ENCODE measurements at regions not wholly inside any gene's neighbourhood (a gene's known extent, or its start where the extent isn't known, plus 50 kb on each side); places are given as distances from the start of the nearest gene placed in this dataset.

DNA sequence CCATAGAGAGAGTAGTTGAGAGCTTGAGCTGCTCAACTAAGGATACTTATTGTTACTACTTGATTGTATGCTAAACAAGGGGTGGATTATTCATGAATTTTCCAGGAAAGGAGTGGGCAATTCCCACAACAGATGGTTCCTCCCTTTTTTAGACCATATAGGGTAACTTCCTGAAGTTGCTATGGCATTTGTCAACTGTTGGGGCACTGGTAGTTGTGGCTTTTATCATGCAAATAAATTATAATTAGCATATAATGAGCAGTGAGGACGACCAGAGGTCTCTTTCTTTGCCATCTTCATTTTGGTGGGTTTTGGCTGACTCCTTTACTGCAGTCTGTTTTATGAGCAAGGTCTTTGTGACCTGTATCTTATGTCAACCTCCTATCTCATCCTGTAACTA lies 1403.5 kb upstream of the PABPC4L start:
- Mint-ChIP-seq H3K27me3 (no peaks in the 10 kb centered on the region), H3K4me3 (no peak overlapping the region), H3K27ac (no peak overlapping the region), H3K9me3 (no peaks in the 10 kb centered on the region), H3K4me1 (ENCODE audit: low read depth) (no peaks in the 10 kb centered on the region), H3K36me3 (no peaks in the 10 kb centered on the region)
- intact Hi-C loops (cut with micrococcal nuclease): no loop called here
- DNase-seq: no peak
- ChIA-PET POLR2A (no interaction called here), CTCF (no interaction called here)

DNA sequence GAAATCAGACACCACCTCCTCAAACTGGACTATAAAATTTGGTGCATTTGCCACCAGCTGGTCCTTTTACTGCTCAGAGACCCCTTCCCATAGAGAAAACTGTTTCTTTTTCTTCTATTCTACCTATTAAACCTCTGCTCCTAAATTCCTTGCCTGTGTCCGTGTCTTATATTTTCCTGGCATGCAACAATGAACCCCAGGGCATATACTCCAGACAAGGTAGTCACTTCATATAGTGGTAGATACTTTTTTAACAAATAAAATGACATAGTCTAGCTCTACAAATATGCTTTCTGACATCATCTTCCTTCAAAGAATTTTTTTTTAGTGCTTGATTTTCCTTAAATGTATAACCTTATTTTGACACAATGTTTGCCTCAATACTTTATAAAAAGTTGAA lies 1402.9 kb upstream of the PABPC4L start:
- no peak overlapping the region for H3K27ac Mint-ChIP-seq
- POLR2A ChIA-PET: no interaction called here

DNA sequence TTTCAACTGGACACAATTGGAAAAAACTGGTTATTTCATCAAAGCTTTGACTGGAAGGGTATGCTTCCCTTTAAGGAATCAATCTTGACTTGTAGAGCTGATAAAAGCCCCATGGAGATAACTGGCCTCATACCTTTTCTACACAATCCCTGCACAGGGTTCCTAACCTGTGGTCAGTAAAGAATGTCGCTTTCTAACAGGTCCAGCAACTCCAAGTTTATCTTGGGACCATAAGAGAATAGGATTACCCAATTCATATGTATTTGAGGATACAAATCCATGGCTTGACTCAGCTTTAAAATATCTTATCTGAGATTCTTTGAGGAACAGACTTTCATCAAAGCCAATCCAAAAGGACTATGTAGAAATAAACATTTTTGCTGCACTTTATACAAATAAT lies 1399.8 kb upstream of the PABPC4L start:
- no peak for DNase-seq
- ChIA-PET CTCF (no interaction called here), POLR2A (no interaction called here)
- no peak overlapping the region for H3K4me3 Mint-ChIP-seq
- H3K27ac Mint-ChIP-seq: no peak overlapping the region
- H3K9me3 Mint-ChIP-seq: peaks cover 13% of the 10 kb centered on the region
- H3K27me3 Mint-ChIP-seq: no peaks in the 10 kb centered on the region
- no peaks in the 10 kb centered on the region for H3K36me3 Mint-ChIP-seq
- no peaks in the 10 kb centered on the region for H3K4me1 Mint-ChIP-seq (ENCODE audit: low read depth)
- intact Hi-C loops (cut with micrococcal nuclease): no loop called here

More for the DNA sequence above, 1402.9 kb upstream of the PABPC4L start:
- Mint-ChIP-seq H3K36me3 (no peaks in the 10 kb centered on the region), H3K4me1 (ENCODE audit: low read depth) (no peaks in the 10 kb centered on the region), H3K4me3 (no peak overlapping the region), H3K27me3 (no peaks in the 10 kb centered on the region), H3K9me3 (no peaks in the 10 kb centered on the region)
- intact Hi-C loops (cut with micrococcal nuclease): no loop called here
- CTCF ChIA-PET: no interaction called here
- DNase-seq: no peak

DNA sequence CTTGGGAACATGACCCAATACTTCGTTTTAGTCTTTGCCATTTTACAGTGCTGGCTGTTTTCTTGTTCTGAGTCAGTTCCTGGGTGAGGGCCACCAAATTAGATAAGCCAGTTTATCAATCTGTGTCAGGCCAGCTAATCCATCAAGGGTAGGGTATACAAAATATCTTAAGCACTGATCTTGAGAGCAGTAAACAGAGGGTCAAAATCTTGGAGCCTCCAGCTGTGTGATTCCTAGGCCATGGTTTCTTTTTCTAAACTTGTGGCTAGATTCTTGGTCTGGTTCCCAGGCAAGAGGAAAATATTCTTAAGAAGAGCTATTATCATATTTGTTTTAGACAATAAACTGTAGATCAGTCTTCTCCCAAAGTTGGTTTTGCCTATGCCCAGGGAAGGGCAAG lies 1396.6 kb upstream of the PABPC4L start:
- Mint-ChIP-seq H3K4me3 (no peak overlapping the region), H3K9me3 (peaks cover 23% of the 10 kb centered on the region), H3K27ac (no peak overlapping the region), H3K27me3 (no peaks in the 10 kb centered on the region), H3K4me1 (ENCODE audit: low read depth) (no peaks in the 10 kb centered on the region), H3K36me3 (no peaks in the 10 kb centered on the region)
- ChIA-PET CTCF (no interaction called here), POLR2A (no interaction called here)
- intact Hi-C loops (cut with micrococcal nuclease): no loop called here
- DNase-seq: no peak

DNA sequence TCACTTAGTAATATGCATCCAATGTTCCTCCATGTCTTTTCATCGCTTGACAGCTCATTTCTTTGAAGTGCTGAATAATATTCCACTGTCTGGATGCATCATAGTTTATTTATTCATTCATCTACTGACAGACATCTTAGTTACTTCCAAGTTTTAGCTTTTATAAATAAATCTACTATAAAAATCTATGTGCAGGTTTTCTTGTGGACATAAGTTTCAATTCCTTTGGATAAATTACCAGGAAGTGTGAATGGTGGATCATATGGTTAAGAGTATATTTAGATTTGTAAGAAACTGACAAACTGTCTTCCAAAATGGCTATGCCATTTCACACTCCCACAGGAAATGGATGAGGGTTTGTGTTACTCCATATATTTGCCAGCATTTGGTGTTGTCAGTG lies 1392.9 kb upstream of the PABPC4L start:
- Mint-ChIP-seq H3K4me3 (no peak overlapping the region), H3K27ac (no peak overlapping the region), H3K4me1 (ENCODE audit: low read depth) (no peaks in the 10 kb centered on the region), H3K9me3 (peaks cover 30% of the 10 kb centered on the region), H3K36me3 (no peaks in the 10 kb centered on the region), H3K27me3 (no peaks in the 10 kb centered on the region)
- intact Hi-C loops (cut with micrococcal nuclease): no loop called here
- CTCF ChIA-PET: no interaction called here
- DNase-seq: no peak
- POLR2A ChIA-PET: no interaction called here

DNA sequence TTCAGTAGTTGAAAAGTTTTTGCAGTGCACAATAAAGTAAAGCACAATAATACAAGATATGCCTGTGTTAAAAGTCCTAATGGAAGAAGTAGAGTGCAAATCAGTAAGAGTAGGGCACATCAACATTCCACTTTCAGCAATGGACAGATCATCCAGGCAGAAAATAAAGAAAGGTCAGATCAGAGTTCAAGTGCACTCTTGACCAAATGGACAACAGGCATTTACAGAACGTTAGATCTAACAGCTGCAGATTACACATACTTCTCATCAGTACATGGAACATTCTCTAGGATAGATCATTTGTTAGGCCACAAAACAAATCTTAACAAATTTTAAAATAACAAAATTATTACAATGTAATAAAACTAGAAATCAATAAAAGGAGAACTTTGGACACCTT lies 1373.5 kb upstream of the PABPC4L start:
- no peaks in the 10 kb centered on the region for H3K36me3 Mint-ChIP-seq
- no peak overlapping the region for H3K27ac Mint-ChIP-seq
- H3K4me1 Mint-ChIP-seq (ENCODE audit: low read depth): no peaks in the 10 kb centered on the region
- no peaks in the 10 kb centered on the region for H3K27me3 Mint-ChIP-seq
- POLR2A ChIA-PET: no interaction called here
- H3K9me3 Mint-ChIP-seq: peaks cover 10% of the 10 kb centered on the region
- DNase-seq: no peak
- no peak overlapping the region for H3K4me3 Mint-ChIP-seq
- intact Hi-C loops (cut with micrococcal nuclease): no loop called here
- CTCF ChIA-PET: no interaction called here

DNA sequence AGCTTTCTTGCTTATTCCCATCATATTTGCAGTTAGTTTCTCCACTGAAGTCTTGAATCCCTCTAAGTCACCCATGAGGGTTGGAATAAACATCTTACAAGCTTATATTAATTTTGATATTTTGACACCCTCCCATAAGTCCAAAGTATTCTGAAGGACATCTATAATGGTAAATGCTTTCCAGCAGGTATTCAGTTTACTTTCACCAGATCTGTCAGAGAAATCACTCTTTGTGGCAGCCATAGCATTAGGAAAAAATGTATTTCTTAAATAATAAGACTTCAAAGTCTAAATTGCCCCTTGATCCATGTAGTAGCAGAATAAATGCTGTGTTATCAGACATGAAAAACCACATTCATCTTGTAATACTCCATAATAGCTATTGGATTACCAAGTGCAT lies 1371.7 kb upstream of the PABPC4L start:
- CTCF ChIA-PET: no interaction called here
- H3K27me3 Mint-ChIP-seq: no peaks in the 10 kb centered on the region

GRCh38 chr4:135564090-135564489 lies 1362.5 kb upstream of the PABPC4L start:
- H3K4me3 Mint-ChIP-seq: no peak overlapping the region
- H3K36me3 Mint-ChIP-seq: no peaks in the 10 kb centered on the region
- no peaks in the 10 kb centered on the region for H3K27me3 Mint-ChIP-seq
- ChIA-PET POLR2A (no interaction called here), CTCF (no interaction called here)
- H3K4me1 Mint-ChIP-seq (ENCODE audit: low read depth): no peaks in the 10 kb centered on the region
- H3K27ac Mint-ChIP-seq: no peak overlapping the region
- intact Hi-C loops (cut with micrococcal nuclease): no loop called here
- DNase-seq: no peak
- peaks cover 5% of the 10 kb centered on the region for H3K9me3 Mint-ChIP-seq

More for the DNA sequence above, 1371.7 kb upstream of the PABPC4L start:
- Mint-ChIP-seq H3K27ac (no peak overlapping the region), H3K4me1 (ENCODE audit: low read depth) (no peaks in the 10 kb centered on the region), H3K4me3 (no peak overlapping the region), H3K36me3 (no peaks in the 10 kb centered on the region), H3K9me3 (peaks cover 7% of the 10 kb centered on the region)
- intact Hi-C loops (cut with micrococcal nuclease): no loop called here
- no peak for DNase-seq
- POLR2A ChIA-PET: no interaction called here

- no peak for DNase-seq
- Mint-ChIP-seq H3K4me1 (ENCODE audit: low read depth) (no peaks in the 10 kb centered on the region), H3K4me3 (no peak overlapping the region), H3K9me3 (peaks cover 15% of the 10 kb centered on the region), H3K36me3 (no peaks in the 10 kb centered on the region), H3K27me3 (no peaks in the 10 kb centered on the region), H3K27ac (no peak overlapping the region)
- ChIA-PET POLR2A (no interaction called here), CTCF (no interaction called here)
- intact Hi-C loops (cut with micrococcal nuclease): no loop called here
These were observed 1351.6 kb upstream of the PABPC4L start for GRCh38 chr4:135553213-135553612.

GRCh38 chr4:135552131-135552530 lies 1350.5 kb upstream of the PABPC4L start:
- peaks cover 15% of the 10 kb centered on the region for H3K9me3 Mint-ChIP-seq
- H3K36me3 Mint-ChIP-seq: no peaks in the 10 kb centered on the region
- no peak for DNase-seq
- no peak overlapping the region for H3K4me3 Mint-ChIP-seq
- CTCF ChIA-PET: no interaction called here
- intact Hi-C loops (cut with micrococcal nuclease): no loop called here
- no peaks in the 10 kb centered on the region for H3K4me1 Mint-ChIP-seq (ENCODE audit: low read depth)
- H3K27ac Mint-ChIP-seq: no peak overlapping the region
- no peaks in the 10 kb centered on the region for H3K27me3 Mint-ChIP-seq
- POLR2A ChIA-PET: no interaction called here

DNA sequence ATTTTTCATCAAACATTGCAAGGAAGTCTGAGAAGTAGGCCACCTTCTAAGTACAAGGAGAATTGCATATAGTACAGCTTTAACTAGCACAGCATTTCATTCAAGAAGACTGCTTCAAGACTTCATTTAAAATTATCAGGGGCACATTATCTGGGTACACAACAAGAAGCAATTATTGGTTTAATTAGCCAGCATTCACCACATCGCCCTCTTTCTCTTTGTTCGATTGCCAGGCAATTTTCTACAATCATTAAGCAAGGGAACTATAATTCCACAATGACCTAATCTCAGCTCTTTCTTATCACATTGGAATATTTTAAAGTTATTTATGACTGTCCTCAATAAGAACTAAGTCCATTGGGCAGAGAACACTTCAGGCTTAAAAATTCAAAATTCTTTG lies 1347.1 kb upstream of the PABPC4L start:
- Mint-ChIP-seq H3K4me1 (ENCODE audit: low read depth) (no peaks in the 10 kb centered on the region), H3K9me3 (peaks cover 13% of the 10 kb centered on the region), H3K27ac (no peak overlapping the region), H3K4me3 (no peak overlapping the region), H3K36me3 (no peaks in the 10 kb centered on the region), H3K27me3 (no peaks in the 10 kb centered on the region)
- ChIA-PET CTCF (no interaction called here), POLR2A (no interaction called here)
- no peak for DNase-seq
- intact Hi-C loops (cut with micrococcal nuclease): no loop called here

GRCh38 chr4:135545616-135546317 lies 1344.2 kb upstream of the PABPC4L start:
- H3K36me3 Mint-ChIP-seq: no peaks in the 10 kb centered on the region
- no peaks in the 10 kb centered on the region for H3K4me1 Mint-ChIP-seq (ENCODE audit: low read depth)
- H3K27ac Mint-ChIP-seq: no peak overlapping the region
- intact Hi-C loops (cut with micrococcal nuclease): no loop called here
- ChIA-PET CTCF (no interaction called here), POLR2A (no interaction called here)
- H3K27me3 Mint-ChIP-seq: no peaks in the 10 kb centered on the region
- no peak overlapping the region for H3K4me3 Mint-ChIP-seq
- no peaks in the 10 kb centered on the region for H3K9me3 Mint-ChIP-seq
- no peak for DNase-seq

DNA sequence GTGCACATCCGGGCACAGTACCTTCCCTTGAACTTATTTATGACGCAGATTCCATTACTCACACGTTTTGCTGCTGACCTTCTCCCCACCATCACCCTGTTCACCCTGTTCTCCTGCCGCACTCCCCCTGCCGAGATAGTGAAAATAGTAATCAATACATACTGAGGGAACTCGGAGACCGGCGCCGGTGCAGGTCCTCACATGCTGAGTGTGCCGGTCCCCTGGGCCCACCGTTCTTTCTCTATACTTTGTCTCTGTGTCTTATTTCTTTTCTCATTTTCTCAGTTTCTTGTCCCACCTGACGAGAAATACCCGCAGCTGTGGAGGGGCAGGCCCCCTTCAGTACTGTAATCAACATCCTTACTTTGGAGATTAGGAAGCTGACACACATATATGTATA lies 1337.1 kb upstream of the PABPC4L start:
- no peak overlapping the region for H3K27ac Mint-ChIP-seq
- no peak for DNase-seq
- POLR2A ChIA-PET: no interaction called here
- no peaks in the 10 kb centered on the region for H3K36me3 Mint-ChIP-seq
- no peak overlapping the region for H3K4me3 Mint-ChIP-seq
- H3K4me1 Mint-ChIP-seq (ENCODE audit: low read depth): no peaks in the 10 kb centered on the region
- intact Hi-C loops (cut with micrococcal nuclease): no loop called here
- CTCF ChIA-PET: no interaction called here
- peaks cover 12% of the 10 kb centered on the region for H3K9me3 Mint-ChIP-seq
- H3K27me3 Mint-ChIP-seq: no peaks in the 10 kb centered on the region

- intact Hi-C loops (cut with micrococcal nuclease): no loop called here
- Mint-ChIP-seq H3K9me3 (peaks cover 10% of the 10 kb centered on the region), H3K36me3 (no peaks in the 10 kb centered on the region), H3K4me1 (ENCODE audit: low read depth) (no peaks in the 10 kb centered on the region), H3K4me3 (no peak overlapping the region), H3K27me3 (no peaks in the 10 kb centered on the region), H3K27ac (no peak overlapping the region)
- no peak for DNase-seq
- CTCF ChIA-PET: no interaction called here
- POLR2A ChIA-PET: no interaction called here
These were observed 1331.5 kb upstream of the PABPC4L start for GRCh38 chr4:135533053-135533452.
